ENCODE measurements at regions not wholly inside any gene's neighbourhood (a gene's known extent, or its start where the extent isn't known, plus 50 kb on each side); places are given as distances from the start of the nearest gene placed in this dataset.

DNA sequence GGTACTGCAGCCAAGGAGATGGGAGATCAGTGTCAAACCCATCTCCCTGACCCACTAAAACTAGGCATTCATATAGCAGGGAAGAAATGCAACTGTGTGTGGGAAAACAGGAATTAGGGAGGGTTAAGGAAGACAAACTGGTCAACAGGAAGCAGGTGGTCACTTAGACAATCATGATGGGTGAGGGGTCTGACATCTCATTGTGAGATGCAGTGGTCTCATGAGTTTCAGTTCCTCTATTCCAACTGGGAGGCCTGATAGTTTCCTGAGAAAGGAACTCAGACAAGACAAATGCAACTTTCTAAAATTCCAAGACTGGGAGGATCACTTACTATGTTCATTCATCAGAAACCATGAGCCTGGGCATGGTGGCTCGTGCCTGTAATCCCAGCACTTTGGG, 361.4 kb upstream of the C16orf82 start:
- Mint-ChIP-seq H3K9me3 (no peaks in the 10 kb centered on the region), H3K27ac (no peak overlapping the region)

DNA sequence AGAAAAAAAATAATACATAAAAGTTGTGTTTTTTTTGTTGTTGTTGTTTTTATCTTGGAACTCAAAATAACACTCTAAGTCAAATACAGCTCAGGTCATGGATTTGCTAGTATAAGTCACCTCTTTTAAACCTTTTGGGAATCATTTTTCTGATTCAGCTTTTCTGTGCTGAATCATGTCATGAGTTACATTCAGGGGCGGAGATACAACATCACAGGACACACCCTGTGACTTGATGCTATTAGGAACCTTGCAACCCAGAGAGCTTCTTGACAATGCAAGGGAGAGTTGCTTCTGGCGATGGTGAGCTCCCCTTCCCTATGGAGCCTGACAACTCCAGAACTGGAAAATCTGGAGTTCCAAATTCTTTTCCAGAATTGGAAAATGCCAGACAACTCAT, 358.3 kb upstream of the C16orf82 start:
- no peaks in the 10 kb centered on the region for H3K9me3 Mint-ChIP-seq
- no peak overlapping the region for H3K4me3 Mint-ChIP-seq
- no peaks in the 10 kb centered on the region for H3K4me1 Mint-ChIP-seq
- TF ChIP-seq, protein P1, sequence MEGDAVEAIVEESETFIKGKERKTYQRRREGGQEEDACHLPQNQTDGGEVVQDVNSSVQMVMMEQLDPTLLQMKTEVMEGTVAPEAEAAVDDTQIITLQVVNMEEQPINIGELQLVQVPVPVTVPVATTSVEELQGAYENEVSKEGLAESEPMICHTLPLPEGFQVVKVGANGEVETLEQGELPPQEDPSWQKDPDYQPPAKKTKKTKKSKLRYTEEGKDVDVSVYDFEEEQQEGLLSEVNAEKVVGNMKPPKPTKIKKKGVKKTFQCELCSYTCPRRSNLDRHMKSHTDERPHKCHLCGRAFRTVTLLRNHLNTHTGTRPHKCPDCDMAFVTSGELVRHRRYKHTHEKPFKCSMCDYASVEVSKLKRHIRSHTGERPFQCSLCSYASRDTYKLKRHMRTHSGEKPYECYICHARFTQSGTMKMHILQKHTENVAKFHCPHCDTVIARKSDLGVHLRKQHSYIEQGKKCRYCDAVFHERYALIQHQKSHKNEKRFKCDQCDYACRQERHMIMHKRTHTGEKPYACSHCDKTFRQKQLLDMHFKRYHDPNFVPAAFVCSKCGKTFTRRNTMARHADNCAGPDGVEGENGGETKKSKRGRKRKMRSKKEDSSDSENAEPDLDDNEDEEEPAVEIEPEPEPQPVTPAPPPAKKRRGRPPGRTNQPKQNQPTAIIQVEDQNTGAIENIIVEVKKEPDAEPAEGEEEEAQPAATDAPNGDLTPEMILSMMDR (IDR thresholded peaks at IDR 0.05; ENCODE audit: unreplicated experiment in 3 of 3), result no peak
- H3K27me3 Mint-ChIP-seq (ENCODE audit: low read depth), result peaks cover 6% of the 10 kb centered on the region
- no peak overlapping the region for H3K27ac Mint-ChIP-seq
- no peaks in the 10 kb centered on the region for H3K36me3 Mint-ChIP-seq (ENCODE audit: low read depth)

More for the DNA sequence above, 361.4 kb upstream of the C16orf82 start:
- TF ChIP-seq, protein P1 (IDR thresholded peaks at IDR 0.05; ENCODE audit: unreplicated experiment in 3 of 3), result no peak
- H3K4me3 Mint-ChIP-seq, result no peak overlapping the region
- no peaks in the 10 kb centered on the region for H3K4me1 Mint-ChIP-seq
- H3K27me3 Mint-ChIP-seq (ENCODE audit: low read depth), result no peaks in the 10 kb centered on the region
- H3K36me3 Mint-ChIP-seq (ENCODE audit: low read depth), result no peaks in the 10 kb centered on the region

DNA sequence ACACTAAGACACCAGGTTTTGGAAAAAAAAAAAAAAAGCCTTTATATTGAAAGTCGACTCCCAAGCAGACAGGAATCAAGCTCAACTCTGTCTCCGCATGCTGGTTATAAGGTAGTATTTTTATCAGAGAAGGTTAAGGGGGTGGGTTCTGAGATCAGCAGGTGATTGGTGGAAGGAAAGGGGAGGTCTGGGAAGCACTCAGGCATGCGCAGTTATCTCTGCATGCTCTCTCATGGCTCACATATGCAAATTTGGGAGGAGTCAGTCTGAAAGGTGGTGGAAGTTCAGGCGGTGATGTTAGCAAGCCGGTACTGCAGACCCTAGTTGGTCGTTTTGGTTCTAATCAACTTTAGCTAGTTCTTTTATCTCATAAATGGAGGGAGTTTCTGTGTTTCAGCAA, 357.6 kb upstream of the C16orf82 start:
- H3K4me3 Mint-ChIP-seq, result no peak overlapping the region
- no peaks in the 10 kb centered on the region for H3K9me3 Mint-ChIP-seq
- H3K27me3 Mint-ChIP-seq (ENCODE audit: low read depth), result peaks cover 6% of the 10 kb centered on the region
- no peaks in the 10 kb centered on the region for H3K36me3 Mint-ChIP-seq (ENCODE audit: low read depth)
- TF ChIP-seq, protein P1 (IDR thresholded peaks at IDR 0.05; ENCODE audit: unreplicated experiment in 3 of 3), result no peak
- H3K4me1 Mint-ChIP-seq, result no peaks in the 10 kb centered on the region
- no peak overlapping the region for H3K27ac Mint-ChIP-seq

DNA sequence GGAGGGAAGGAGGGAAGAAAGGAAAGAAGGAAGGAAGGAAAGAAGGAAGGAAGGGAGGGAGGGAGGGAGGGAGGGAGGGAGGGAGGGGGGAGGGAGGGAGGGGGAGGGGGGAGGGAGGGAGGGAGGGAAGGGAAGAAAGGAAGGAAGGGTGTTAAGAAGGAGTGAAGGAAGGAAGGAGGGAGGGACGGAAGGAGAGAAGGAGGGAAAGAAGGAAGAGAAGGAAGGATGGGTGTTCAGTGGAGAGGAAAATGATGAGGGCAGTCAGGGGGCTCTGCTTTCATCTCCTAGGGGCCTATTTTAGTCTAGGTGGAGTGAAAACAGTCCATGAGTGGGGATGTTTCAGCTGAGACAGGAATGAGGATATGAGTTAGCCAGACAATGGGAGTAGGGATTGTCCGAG, 357.0 kb upstream of the C16orf82 start:
- no peaks in the 10 kb centered on the region for H3K9me3 Mint-ChIP-seq
- H3K27me3 Mint-ChIP-seq (ENCODE audit: low read depth), result peaks cover 6% of the 10 kb centered on the region
- H3K27ac Mint-ChIP-seq, result no peak overlapping the region
- no peak overlapping the region for H3K4me3 Mint-ChIP-seq
- H3K36me3 Mint-ChIP-seq (ENCODE audit: low read depth), result no peaks in the 10 kb centered on the region
- TF ChIP-seq, protein P1 (IDR thresholded peaks at IDR 0.05; ENCODE audit: unreplicated experiment in 3 of 3), result no peak
- H3K4me1 Mint-ChIP-seq, result no peaks in the 10 kb centered on the region

DNA sequence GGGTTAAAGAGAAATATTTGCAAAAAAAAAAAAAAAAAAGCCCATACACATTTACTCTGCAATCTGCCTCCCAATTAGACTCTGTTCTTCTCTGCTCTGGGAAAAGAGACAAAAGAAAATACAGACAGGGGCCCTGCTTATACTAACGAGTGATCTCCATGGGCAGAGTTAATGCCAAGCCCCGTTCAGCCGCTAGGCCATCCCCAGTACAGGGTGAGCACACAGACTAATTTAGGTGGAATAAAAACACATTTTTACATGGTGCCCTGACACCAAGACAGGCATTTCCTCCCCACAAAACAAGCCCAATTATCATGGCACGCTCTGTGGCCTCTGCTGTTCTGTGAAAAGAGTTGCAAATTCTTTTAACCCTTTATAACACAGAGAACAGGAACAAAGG, 356.3 kb upstream of the C16orf82 start:
- TF ChIP-seq, protein P1 (IDR thresholded peaks at IDR 0.05; ENCODE audit: unreplicated experiment in 3 of 3), result no peak
- H3K27ac Mint-ChIP-seq, result no peak overlapping the region
- no peaks in the 10 kb centered on the region for H3K9me3 Mint-ChIP-seq
- peaks cover 6% of the 10 kb centered on the region for H3K27me3 Mint-ChIP-seq (ENCODE audit: low read depth)
- no peaks in the 10 kb centered on the region for H3K36me3 Mint-ChIP-seq (ENCODE audit: low read depth)
- no peaks in the 10 kb centered on the region for H3K4me1 Mint-ChIP-seq
- H3K4me3 Mint-ChIP-seq, result no peak overlapping the region

DNA sequence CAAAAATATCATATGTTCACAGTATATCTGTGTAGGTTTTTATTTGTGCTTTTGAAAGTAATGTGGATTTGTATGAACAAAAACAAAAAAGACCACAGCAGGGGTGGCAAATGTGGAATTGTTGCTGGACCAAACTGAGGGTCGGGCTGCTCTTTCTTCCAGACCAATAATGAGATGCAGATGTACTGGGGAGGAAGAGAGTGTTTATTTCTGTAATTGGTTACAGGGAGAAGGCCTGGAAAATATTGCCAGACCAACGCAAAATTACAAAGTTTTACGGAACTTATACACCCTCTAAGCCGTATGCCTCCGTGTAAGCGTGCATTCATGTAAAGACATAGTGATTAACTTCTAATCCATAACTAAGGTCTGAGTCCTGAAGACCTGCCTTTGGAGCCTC, 353.9 kb upstream of the C16orf82 start:
- H3K27me3 Mint-ChIP-seq (ENCODE audit: low read depth), result peaks cover 6% of the 10 kb centered on the region
- H3K9me3 Mint-ChIP-seq, result no peaks in the 10 kb centered on the region
- no peak overlapping the region for H3K4me3 Mint-ChIP-seq

More for the DNA sequence above, 353.9 kb upstream of the C16orf82 start:
- no peaks in the 10 kb centered on the region for H3K36me3 Mint-ChIP-seq (ENCODE audit: low read depth)
- TF ChIP-seq, protein P1 (IDR thresholded peaks at IDR 0.05; ENCODE audit: unreplicated experiment in 3 of 3), result no peak
- H3K4me1 Mint-ChIP-seq, result no peaks in the 10 kb centered on the region
- H3K27ac Mint-ChIP-seq, result no peak overlapping the region
